ENCODE measurements at regions not wholly inside any gene's neighbourhood (a gene's known extent, or its start where the extent isn't known, plus 50 kb on each side); places are given as distances from the start of the nearest gene placed in this dataset.

DNA sequence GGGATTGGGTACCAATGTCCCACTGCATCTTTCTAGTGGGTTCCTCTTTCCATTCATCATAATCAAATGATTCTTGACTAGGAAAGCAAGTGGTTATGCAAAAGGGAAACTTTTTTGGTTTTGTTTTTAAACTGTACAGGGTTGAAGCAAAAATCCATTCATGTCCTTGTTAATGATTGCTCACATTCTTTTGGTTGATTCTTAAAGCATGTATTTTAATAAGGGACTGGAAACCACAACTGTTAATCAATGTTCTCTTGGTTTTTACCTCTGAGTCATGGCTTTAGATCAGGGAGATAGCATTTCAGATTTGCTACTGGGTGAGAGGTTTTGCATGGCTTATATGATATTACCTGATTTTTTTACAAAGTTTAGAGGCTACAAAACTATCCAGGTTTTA, 371.7 kb upstream of the RGMA start:
- no peaks in the 10 kb centered on the region for H3K27me3 ChIP-seq
- DNase-seq, result no peak
- no peaks in the 10 kb centered on the region for H3K4me1 ChIP-seq
- H3K4me3 ChIP-seq, result no peak overlapping the region
- no peaks in the 10 kb centered on the region for H3K36me3 ChIP-seq
- TF ChIP-seq POLR2A (IDR thresholded peaks at IDR 0.05), result no peak
- TF ChIP-seq, protein P1, sequence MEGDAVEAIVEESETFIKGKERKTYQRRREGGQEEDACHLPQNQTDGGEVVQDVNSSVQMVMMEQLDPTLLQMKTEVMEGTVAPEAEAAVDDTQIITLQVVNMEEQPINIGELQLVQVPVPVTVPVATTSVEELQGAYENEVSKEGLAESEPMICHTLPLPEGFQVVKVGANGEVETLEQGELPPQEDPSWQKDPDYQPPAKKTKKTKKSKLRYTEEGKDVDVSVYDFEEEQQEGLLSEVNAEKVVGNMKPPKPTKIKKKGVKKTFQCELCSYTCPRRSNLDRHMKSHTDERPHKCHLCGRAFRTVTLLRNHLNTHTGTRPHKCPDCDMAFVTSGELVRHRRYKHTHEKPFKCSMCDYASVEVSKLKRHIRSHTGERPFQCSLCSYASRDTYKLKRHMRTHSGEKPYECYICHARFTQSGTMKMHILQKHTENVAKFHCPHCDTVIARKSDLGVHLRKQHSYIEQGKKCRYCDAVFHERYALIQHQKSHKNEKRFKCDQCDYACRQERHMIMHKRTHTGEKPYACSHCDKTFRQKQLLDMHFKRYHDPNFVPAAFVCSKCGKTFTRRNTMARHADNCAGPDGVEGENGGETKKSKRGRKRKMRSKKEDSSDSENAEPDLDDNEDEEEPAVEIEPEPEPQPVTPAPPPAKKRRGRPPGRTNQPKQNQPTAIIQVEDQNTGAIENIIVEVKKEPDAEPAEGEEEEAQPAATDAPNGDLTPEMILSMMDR (IDR thresholded peaks at IDR 0.05), result no peak
- H3K9me3 ChIP-seq, result no peaks in the 10 kb centered on the region
- intact Hi-C loops (cut with DNase I; ENCODE audit: low total_unique reads), result no loop called here
- no peak overlapping the region for H3K27ac ChIP-seq

DNA sequence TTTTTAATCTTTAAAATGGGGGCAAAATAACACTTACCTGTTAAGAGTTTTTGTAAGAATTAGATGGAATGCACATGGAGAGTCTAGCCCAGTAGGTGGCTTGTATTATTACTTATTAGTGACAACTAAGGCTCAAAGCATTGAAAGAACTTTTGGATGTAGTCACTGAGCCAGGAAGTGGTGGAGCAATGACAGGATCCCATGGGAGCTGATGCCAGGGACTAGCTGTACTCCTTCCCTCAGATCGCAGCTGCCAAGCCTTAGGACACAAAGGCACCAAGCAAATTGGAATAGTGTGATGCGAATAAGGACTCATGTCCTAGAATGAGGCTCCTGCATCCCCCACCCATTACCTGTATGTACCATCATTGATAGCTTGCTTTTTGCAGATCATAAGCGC, 370.4 kb upstream of the RGMA start:
- Histone ChIP-seq H3K9me3 (no peaks in the 10 kb centered on the region), H3K4me3 (no peak overlapping the region), H3K27ac (no peak overlapping the region), H3K4me1 (no peaks in the 10 kb centered on the region), H3K27me3 (no peaks in the 10 kb centered on the region), H3K36me3 (no peaks in the 10 kb centered on the region)
- TF ChIP-seq POLR2A (IDR thresholded peaks at IDR 0.05), result no peak
- TF ChIP-seq, protein P1 (IDR thresholded peaks at IDR 0.05), result no peak
- DNase-seq, result no peak
- intact Hi-C loops (cut with DNase I; ENCODE audit: low total_unique reads), result no loop called here

DNA sequence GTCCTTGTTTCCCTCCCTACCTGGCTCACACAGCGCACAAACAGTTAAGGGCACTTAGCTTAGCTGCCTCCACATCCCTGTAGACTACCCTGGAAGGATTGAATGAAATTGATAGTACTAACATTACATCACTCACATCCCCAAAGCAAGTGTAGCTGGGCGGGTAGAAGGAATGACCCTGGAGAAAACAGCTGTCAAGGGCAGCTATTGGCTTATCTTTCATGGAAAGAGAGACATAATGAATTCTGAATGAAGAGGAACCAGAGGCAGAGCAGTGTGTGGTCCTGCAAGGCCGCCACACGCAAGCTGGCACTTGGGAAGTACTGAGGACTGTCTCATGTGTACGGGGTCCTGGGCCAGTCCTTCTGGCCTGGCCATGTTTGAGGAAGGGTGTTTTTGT, 369.6 kb upstream of the RGMA start:
- no peak for DNase-seq
- Histone ChIP-seq H3K27me3 (no peaks in the 10 kb centered on the region), H3K4me1 (no peaks in the 10 kb centered on the region), H3K9me3 (no peaks in the 10 kb centered on the region), H3K27ac (no peak overlapping the region), H3K36me3 (no peaks in the 10 kb centered on the region), H3K4me3 (no peak overlapping the region)
- intact Hi-C loops (cut with DNase I; ENCODE audit: low total_unique reads), result no loop called here
- TF ChIP-seq, protein P1 (IDR thresholded peaks at IDR 0.05), result no peak
- TF ChIP-seq POLR2A (IDR thresholded peaks at IDR 0.05), result no peak

DNA sequence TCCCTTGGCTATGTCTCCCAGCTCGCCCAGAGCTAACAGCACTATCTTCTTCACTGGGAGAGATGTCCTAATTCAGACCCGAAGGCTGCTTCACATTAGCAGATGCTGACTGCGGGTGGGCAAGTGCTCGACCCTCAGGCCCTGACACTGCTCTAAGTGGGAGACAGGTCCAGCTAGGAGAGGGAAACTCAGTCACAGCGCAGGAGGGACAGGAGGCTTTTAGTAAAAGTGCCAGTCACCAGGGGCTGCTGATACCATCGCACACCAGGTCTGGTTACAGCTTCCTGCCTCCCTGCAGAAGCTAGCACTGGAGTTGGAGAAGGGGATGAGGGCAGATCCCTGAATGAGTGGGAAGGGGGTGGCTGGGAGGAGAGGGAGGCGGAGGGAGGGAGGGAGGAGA, 365.8 kb upstream of the RGMA start:
- DNase-seq, result no peak
- TF ChIP-seq, protein P1 (IDR thresholded peaks at IDR 0.05), result no peak
- TF ChIP-seq POLR2A (IDR thresholded peaks at IDR 0.05), result no peak
- no peaks in the 10 kb centered on the region for H3K9me3 ChIP-seq
- H3K36me3 ChIP-seq, result no peaks in the 10 kb centered on the region
- intact Hi-C loops (cut with DNase I; ENCODE audit: low total_unique reads), result no loop called here
- no peak overlapping the region for H3K4me3 ChIP-seq
- H3K4me1 ChIP-seq, result no peaks in the 10 kb centered on the region
- no peaks in the 10 kb centered on the region for H3K27me3 ChIP-seq
- peak overlapping the region in 1 of 2 donors; percentile 27 for H3K27ac ChIP-seq

DNA sequence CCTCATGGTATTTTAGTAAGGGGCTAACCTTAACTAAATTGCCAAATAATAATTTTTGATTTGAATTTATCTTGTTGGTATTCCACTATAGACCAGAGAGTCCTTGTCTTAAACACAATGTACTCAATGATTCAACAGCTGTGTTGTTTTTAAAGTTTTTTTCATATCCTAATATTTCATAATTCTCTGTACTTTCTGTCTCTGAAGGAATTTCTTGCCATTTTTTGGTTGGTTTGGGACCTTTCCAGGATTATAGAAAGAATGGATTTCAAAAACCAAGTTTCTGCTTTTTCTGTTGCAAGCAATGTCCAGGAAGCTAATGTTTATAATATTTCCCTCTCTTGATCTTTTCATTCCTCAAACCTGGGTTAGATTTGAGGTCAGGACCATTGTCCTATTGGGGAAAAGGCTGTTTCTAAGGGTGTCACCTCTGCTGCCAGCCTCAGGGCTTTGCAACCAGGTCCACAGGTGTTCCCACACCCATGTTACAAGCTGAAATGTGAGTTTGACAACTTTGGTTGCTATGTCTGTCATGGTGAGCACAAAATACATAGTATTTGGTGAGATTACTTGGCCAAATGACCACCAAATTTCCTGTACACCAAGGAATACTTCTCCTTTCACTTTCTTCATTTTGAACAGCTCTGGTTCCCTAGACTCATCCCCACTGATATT, 363.7 kb upstream of the RGMA start:
- Histone ChIP-seq H3K4me3 (no peak overlapping the region), H3K27me3 (no peaks in the 10 kb centered on the region), H3K36me3 (no peaks in the 10 kb centered on the region), H3K4me1 (no peaks in the 10 kb centered on the region), H3K27ac (peak overlapping the region in 1 of 2 donors; percentile 43), H3K9me3 (no peaks in the 10 kb centered on the region)
- TF ChIP-seq, protein P1 (IDR thresholded peaks at IDR 0.05), result no peak
- TF ChIP-seq POLR2A (IDR thresholded peaks at IDR 0.05), result no peak
- intact Hi-C loops (cut with DNase I; ENCODE audit: low total_unique reads), result no loop called here
- DNase-seq, result no peak

All from uterus (tissue), 3 donors.